OCI-LY7 (cell line): ENCODE measurements at regions not wholly inside any gene's neighbourhood (a gene's known extent, or its start where the extent isn't known, plus 50 kb on each side); places are given as distances from the start of the nearest gene placed in this dataset.

Experiments
- BruUV-seq: library from RNA; stranded (reverse); fragments of 400-500 nt; replicated peaks from 2 replicates; lab custom pipeline; 2021; lab: Mats Ljungman, UMichigan
- CTCF ChIA-PET: fragments of 300-600 bp; sonication (Branson Sonifier 250); formaldehyde crosslinking; loops from one replicate; lab custom pipeline; 2022; ENCODE audit warnings: antibody characterized with exemption; ENCODE audit not compliant: unreplicated experiment; lab: Charles Lee
- POLR2A ChIA-PET: fragments of 300-600 bp; sonication (Branson Sonifier 250); formaldehyde crosslinking; loops from one replicate; lab custom pipeline; 2022; ENCODE audit warnings: antibody characterized with exemption; lab: Charles Lee
- DNase-seq: peaks from one replicate; pipeline ENCODE4 v3.0.0-alpha.2; 2015; ENCODE audit warnings: low spot score
- H2AFZ ChIP-seq: fragments of 200-600 bp; sonication (generic), shearing (Covaris generic); 2 replicates; pipeline ENCODE4 v1.6.1; 2014; ENCODE audit warnings: mild to moderate bottlenecking, antibody characterized with exemption, low read length, moderate library complexity
- H3K27ac ChIP-seq: fragments of 200-600 bp; sonication (generic); 2 replicates; pipeline ENCODE4 v1.5.1; 2014; ENCODE audit warnings: mixed run types, low read depth, mild to moderate bottlenecking, moderate library complexity, low read length, inconsistent platforms; ENCODE audit not compliant: poor library complexity, severe bottlenecking
- H3K36me3 ChIP-seq: fragments of 200-600 bp; sonication (generic); 2 replicates; pipeline ENCODE4 v1.6.1; 2014; ENCODE audit warnings: mild to moderate bottlenecking, antibody characterized with exemption, low read length, moderate library complexity, mixed read lengths; ENCODE audit not compliant: insufficient read depth
- H3K4me1 ChIP-seq: fragments of 200-600 bp; sonication (generic); 2 replicates; pipeline ENCODE4 v1.5.1; 2014; ENCODE audit warnings: mild to moderate bottlenecking, low read length; ENCODE audit not compliant: insufficient read depth, poor library complexity, severe bottlenecking
- H3K4me2 ChIP-seq: fragments of 200-600 bp; sonication (generic); 2 replicates; pipeline ENCODE4 v1.6.1; 2014; ENCODE audit warnings: mild to moderate bottlenecking, low read length
- H3K4me3 ChIP-seq: fragments of 200-600 bp; sonication (generic); 2 replicates; pipeline ENCODE4 v1.5.1; 2014; ENCODE audit warnings: mild to moderate bottlenecking, low read depth, low read length; ENCODE audit not compliant: poor library complexity, severe bottlenecking
- H3K79me2 ChIP-seq: fragments of 200-600 bp; sonication (generic); 2 replicates; pipeline ENCODE4 v1.6.1; 2016; ENCODE audit warnings: low read depth, mild to moderate bottlenecking, low read length, moderate library complexity, mixed read lengths; ENCODE audit not compliant: insufficient read depth
- H3K9me2 ChIP-seq: fragments of 200-600 bp; sonication (generic); 2 replicates; pipeline ENCODE4 v1.6.1; 2016; ENCODE audit warnings: mild to moderate bottlenecking, low read length, mixed read lengths; ENCODE audit not compliant: insufficient read depth
- H3K9me3 ChIP-seq: fragments of 200-600 bp; sonication (generic); 2 replicates; pipeline ENCODE4 v1.6.1; 2014; ENCODE audit warnings: mild to moderate bottlenecking, mixed run types, low read length, mixed read lengths
- H4K20me1 ChIP-seq: fragments of 200-600 bp; sonication (generic); 2 replicates; pipeline ENCODE4 v1.6.1; 2014; ENCODE audit warnings: mild to moderate bottlenecking, antibody characterized with exemption, low read length, moderate library complexity, mixed read lengths; ENCODE audit not compliant: insufficient read depth
- EZH2phosphoT487 ChIP-seq: fragments of 200-600 bp; sonication (generic); IDR thresholded peaks from 2 replicates; pipeline ENCODE4 v1.6.1; 2018; ENCODE audit warnings: low read depth, borderline replicate concordance, mild to moderate bottlenecking, mixed run types, antibody characterized with exemption, low read length, moderate library complexity, mixed read lengths
- intact Hi-C: fragments of 100-400 bp; cut with micrococcal nuclease; formaldehyde crosslinking; loops from one replicate; pipeline ENCODE4 v1.10.0; 2022; ENCODE audit not compliant: unreplicated experiment
- TF ChIP-seq, protein P1 (sequence below): fragments of 200-600 bp; sonication (generic); conservative IDR thresholded peaks from 2 replicates; pipeline ENCODE4 v1.5.1; 2014; ENCODE audit warnings: mild to moderate bottlenecking, antibody characterized with exemption, low read length, moderate library complexity, mixed read lengths

- Histone ChIP-seq H3K4me3 (no peak overlapping the region), H3K4me2 (no peak overlapping the region), H2AFZ (no peak overlapping the region), H4K20me1 (no peaks in the 10 kb centered on the region), H3K9me2 (no peaks in the 10 kb centered on the region), H3K9me3 (no peaks in the 10 kb centered on the region), H3K27ac (no peak overlapping the region), H3K36me3 (no peaks in the 10 kb centered on the region), H3K4me1 (peaks cover 33% of the 10 kb centered on the region), H3K79me2 (no peaks in the 10 kb centered on the region)
- intact Hi-C loops, result no loop called here
- ChIA-PET CTCF (interaction anchor here (0.7 to 1.5 kb wide), 2 partner anchors 62 to 302 kb away, joined by 3 to 12 read pairs; no protein-coding TSS in a partner anchor), POLR2A (interaction anchor here (0.5 to 1.0 kb wide), 3 partner anchors 43 to 879 kb away, joined by 3 read pairs; no protein-coding TSS in a partner anchor)
- no peak for DNase-seq
- TF ChIP-seq, protein P1, sequence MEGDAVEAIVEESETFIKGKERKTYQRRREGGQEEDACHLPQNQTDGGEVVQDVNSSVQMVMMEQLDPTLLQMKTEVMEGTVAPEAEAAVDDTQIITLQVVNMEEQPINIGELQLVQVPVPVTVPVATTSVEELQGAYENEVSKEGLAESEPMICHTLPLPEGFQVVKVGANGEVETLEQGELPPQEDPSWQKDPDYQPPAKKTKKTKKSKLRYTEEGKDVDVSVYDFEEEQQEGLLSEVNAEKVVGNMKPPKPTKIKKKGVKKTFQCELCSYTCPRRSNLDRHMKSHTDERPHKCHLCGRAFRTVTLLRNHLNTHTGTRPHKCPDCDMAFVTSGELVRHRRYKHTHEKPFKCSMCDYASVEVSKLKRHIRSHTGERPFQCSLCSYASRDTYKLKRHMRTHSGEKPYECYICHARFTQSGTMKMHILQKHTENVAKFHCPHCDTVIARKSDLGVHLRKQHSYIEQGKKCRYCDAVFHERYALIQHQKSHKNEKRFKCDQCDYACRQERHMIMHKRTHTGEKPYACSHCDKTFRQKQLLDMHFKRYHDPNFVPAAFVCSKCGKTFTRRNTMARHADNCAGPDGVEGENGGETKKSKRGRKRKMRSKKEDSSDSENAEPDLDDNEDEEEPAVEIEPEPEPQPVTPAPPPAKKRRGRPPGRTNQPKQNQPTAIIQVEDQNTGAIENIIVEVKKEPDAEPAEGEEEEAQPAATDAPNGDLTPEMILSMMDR, result no peak
- no peak for TF ChIP-seq EZH2phosphoT487
- no TSS peak for BruUV-seq
Observed at GRCh38 chr6:170091639-170092579, 199.0 kb downstream of the DLL1 start.

DNA sequence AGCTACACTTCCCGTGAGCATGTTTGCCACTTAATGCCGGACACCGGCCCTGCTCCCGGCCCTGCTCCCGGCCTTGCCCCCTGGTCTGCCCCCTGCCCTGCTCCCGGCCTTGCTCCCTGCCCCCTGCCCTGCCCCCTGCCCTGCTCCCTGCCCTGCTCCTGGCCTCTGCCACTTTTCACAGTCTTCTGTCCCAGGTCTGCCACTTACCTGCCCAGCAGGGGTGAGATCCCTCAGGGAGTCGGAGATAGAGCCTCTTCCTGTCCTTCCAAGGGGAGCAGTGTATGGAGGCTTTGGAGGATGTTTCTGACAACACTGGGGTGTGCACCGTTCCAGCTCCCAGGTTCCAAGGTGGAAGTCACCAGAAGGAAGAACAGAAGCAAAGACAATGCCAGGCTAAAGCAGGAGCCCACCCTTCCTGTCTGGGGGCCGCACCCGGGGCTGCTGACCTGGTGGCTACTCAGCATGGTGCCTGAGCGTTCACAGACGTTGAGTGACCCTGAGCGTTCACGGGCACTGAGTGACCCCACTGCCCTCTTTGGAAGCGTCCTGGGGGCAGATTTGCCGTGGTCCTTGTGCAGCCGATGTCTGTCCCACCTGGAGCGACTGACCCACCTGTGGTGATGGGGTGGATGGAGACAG lies 199.8 kb downstream of the DLL1 start:
- H3K4me2 ChIP-seq, result no peak overlapping the region
- no peak for TF ChIP-seq EZH2phosphoT487
- TF ChIP-seq, protein P1, result no peak
- H2AFZ ChIP-seq, result no peak overlapping the region
- ChIA-PET POLR2A (no interaction called here), CTCF (interaction anchor here (0.5 kb wide), 1 partner anchor 289 kb away, joined by 3 read pairs; no protein-coding TSS in a partner anchor)
- no peaks in the 10 kb centered on the region for H3K9me2 ChIP-seq
- no peak for DNase-seq
- H3K4me3 ChIP-seq, result no peak overlapping the region
- H3K36me3 ChIP-seq, result no peaks in the 10 kb centered on the region
- H3K79me2 ChIP-seq, result no peaks in the 10 kb centered on the region
- intact Hi-C loops, result no loop called here
- no TSS peak for BruUV-seq
- peaks cover 31% of the 10 kb centered on the region for H3K4me1 ChIP-seq
- no peaks in the 10 kb centered on the region for H4K20me1 ChIP-seq
- H3K9me3 ChIP-seq, result no peaks in the 10 kb centered on the region
- no peak overlapping the region for H3K27ac ChIP-seq
